ENCODE measurements at regions not wholly inside any gene's neighbourhood (a gene's known extent, or its start where the extent isn't known, plus 50 kb on each side); places are given as distances from the start of the nearest gene placed in this dataset.

DNA sequence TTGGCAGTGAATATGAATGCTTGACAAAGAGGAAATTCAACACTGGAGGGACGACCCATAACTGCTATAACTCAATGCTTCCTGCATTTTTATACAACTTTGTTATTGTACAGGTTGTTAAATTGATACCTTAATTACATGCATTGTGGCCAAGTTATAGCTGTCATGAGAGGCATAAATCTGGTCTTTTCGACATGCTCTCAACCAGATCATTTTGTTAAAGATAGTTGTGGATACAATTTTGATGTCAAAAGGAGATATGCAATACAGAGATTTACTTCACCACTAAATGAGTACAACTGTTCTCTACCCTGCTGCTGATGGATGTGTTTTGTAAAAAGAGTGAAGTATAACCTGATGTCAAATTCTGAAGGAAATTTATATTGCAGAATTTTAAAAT is 946.0 kb downstream of the GALC start:
- Histone ChIP-seq H3K9me3 (ENCODE audit: low read depth) (no peaks in the 10 kb centered on the region), H3K9me2 (replicated peaks; ENCODE audit: insufficient read depth) (no peaks in the 10 kb centered on the region), H3K27ac (no peak overlapping the region), H3K4me2 (no peak overlapping the region), H3K4me1 (ENCODE audit: insufficient read depth) (no peaks in the 10 kb centered on the region), H3K79me2 (no peaks in the 10 kb centered on the region), H3K4me3 (no peak overlapping the region), H3K36me3 (replicated peaks; ENCODE audit: insufficient read depth, low read depth) (no peaks in the 10 kb centered on the region), H3K27me3 (no peaks in the 10 kb centered on the region), H2AFZ (no peak overlapping the region), H4K20me1 (ENCODE audit: insufficient read depth, poor library complexity, severe bottlenecking) (no peaks in the 10 kb centered on the region)
- 82% methylated on average over 2 of the region's 2 CpGs for WGBS (ENCODE audit: low lambda C conversion rate, missing lambda C conversion rate)
- DNase-seq (ENCODE audit: low spot score), result no peak
- TF ChIP-seq EZH2 (IDR thresholded peaks at IDR 0.05; ENCODE audit: borderline replicate concordance) (no peak), EZH2phosphoT487 (IDR thresholded peaks at IDR 0.05; ENCODE audit: low read depth, severe bottlenecking, unreplicated experiment) (no peak)
- TF ChIP-seq, protein P1, sequence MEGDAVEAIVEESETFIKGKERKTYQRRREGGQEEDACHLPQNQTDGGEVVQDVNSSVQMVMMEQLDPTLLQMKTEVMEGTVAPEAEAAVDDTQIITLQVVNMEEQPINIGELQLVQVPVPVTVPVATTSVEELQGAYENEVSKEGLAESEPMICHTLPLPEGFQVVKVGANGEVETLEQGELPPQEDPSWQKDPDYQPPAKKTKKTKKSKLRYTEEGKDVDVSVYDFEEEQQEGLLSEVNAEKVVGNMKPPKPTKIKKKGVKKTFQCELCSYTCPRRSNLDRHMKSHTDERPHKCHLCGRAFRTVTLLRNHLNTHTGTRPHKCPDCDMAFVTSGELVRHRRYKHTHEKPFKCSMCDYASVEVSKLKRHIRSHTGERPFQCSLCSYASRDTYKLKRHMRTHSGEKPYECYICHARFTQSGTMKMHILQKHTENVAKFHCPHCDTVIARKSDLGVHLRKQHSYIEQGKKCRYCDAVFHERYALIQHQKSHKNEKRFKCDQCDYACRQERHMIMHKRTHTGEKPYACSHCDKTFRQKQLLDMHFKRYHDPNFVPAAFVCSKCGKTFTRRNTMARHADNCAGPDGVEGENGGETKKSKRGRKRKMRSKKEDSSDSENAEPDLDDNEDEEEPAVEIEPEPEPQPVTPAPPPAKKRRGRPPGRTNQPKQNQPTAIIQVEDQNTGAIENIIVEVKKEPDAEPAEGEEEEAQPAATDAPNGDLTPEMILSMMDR (IDR thresholded peaks at IDR 0.05; ENCODE audit: poor library complexity), result no peak

DNA sequence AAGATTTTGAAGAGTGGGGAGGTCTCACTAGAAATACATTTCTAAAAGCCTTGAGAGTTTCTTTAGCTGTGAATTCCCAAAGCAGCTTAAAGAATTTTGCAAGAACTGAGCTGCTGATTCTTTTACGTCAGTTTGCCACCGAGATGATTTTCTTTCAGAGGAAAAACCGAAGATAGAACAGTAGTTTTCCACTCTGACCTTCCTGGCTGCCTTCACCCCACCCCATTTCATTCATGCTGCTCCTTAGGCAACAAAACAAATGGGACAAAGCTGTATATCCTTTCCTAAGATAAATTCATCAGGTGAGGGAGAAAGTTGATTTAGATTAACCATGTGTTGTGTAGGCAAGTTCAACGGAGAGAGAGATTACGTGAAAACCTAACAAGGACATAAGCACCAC is 947.0 kb downstream of the GALC start:
- H3K79me2 ChIP-seq, result no peaks in the 10 kb centered on the region
- no peak for TF ChIP-seq EZH2phosphoT487 (IDR thresholded peaks at IDR 0.05; ENCODE audit: low read depth, severe bottlenecking, unreplicated experiment)
- no peak overlapping the region for H3K27ac ChIP-seq
- WGBS (ENCODE audit: low lambda C conversion rate, missing lambda C conversion rate), result 90% methylated on average over 5 of the region's 5 CpGs
- H3K4me2 ChIP-seq, result no peak overlapping the region
- no peak overlapping the region for H2AFZ ChIP-seq
- H3K27me3 ChIP-seq, result no peaks in the 10 kb centered on the region
- no peak for DNase-seq (ENCODE audit: low spot score)
- H3K9me3 ChIP-seq (ENCODE audit: low read depth), result no peaks in the 10 kb centered on the region
- no peaks in the 10 kb centered on the region for H3K9me2 ChIP-seq (replicated peaks; ENCODE audit: insufficient read depth)
- H3K36me3 ChIP-seq (replicated peaks; ENCODE audit: insufficient read depth, low read depth), result no peaks in the 10 kb centered on the region
- H4K20me1 ChIP-seq (ENCODE audit: insufficient read depth, poor library complexity, severe bottlenecking), result no peaks in the 10 kb centered on the region
- no peaks in the 10 kb centered on the region for H3K4me1 ChIP-seq (ENCODE audit: insufficient read depth)
- H3K4me3 ChIP-seq, result no peak overlapping the region

DNA sequence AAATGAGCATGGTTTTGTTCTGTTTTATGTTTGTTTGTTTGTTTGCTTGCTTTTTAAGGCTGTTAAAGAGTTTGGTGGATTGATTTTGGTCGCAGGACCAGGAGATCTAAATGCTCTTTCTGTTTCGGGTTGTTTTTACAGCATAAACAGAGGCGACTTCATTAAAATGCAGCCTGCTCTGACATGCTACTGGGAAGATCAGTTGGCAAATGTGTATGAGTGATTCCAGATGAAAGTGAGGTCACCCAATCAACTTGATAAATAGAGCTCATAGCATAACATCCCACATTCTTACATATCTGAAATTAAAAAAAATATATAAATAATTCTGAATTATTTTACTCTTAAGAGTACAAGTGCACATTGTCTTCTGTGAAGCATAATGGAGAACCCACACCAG is 947.7 kb downstream of the GALC start:
- no peaks in the 10 kb centered on the region for H4K20me1 ChIP-seq (ENCODE audit: insufficient read depth, poor library complexity, severe bottlenecking)
- no peaks in the 10 kb centered on the region for H3K79me2 ChIP-seq
- no peak overlapping the region for H3K4me2 ChIP-seq
- no peak overlapping the region for H2AFZ ChIP-seq
- H3K4me1 ChIP-seq (ENCODE audit: insufficient read depth), result no peaks in the 10 kb centered on the region
- H3K27me3 ChIP-seq, result no peaks in the 10 kb centered on the region
- H3K36me3 ChIP-seq (replicated peaks; ENCODE audit: insufficient read depth, low read depth), result no peaks in the 10 kb centered on the region
- TF ChIP-seq EZH2phosphoT487 (IDR thresholded peaks at IDR 0.05; ENCODE audit: low read depth, severe bottlenecking, unreplicated experiment), result no peak
- TF ChIP-seq, protein P1 (IDR thresholded peaks at IDR 0.05; ENCODE audit: poor library complexity), result no peak
- TF ChIP-seq EZH2 (IDR thresholded peaks at IDR 0.05; ENCODE audit: borderline replicate concordance), result no peak
- no peak overlapping the region for H3K27ac ChIP-seq
- DNase-seq (ENCODE audit: low spot score), result no peak
- H3K9me2 ChIP-seq (replicated peaks; ENCODE audit: insufficient read depth), result no peaks in the 10 kb centered on the region
- H3K9me3 ChIP-seq (ENCODE audit: low read depth), result no peaks in the 10 kb centered on the region
- no peak overlapping the region for H3K4me3 ChIP-seq
- 65% methylated on average over 3 of the region's 3 CpGs for WGBS (ENCODE audit: low lambda C conversion rate, missing lambda C conversion rate)

DNA sequence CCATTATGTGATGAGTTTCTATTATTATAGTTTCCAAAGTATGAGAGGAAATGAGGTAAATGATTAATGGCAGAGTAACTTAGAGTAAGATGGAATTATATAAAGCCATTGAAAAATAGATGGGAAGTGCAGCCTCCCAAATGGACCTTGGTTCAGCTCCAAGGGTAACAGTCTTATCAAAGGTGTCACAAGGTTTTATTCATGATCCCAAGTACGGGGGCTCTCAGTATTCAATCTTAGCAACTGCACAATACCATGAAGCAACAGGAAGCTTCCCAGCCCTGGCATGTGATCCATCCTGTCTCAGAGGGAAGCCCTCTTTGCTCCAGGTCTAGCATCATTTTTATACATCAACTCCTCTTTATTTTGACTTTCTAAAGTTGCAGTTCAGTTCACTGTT is 948.2 kb downstream of the GALC start:
- Histone ChIP-seq H3K36me3 (replicated peaks; ENCODE audit: insufficient read depth, low read depth) (no peaks in the 10 kb centered on the region), H3K79me2 (no peaks in the 10 kb centered on the region), H3K9me2 (replicated peaks; ENCODE audit: insufficient read depth) (no peaks in the 10 kb centered on the region), H3K27ac (no peak overlapping the region), H3K4me3 (no peak overlapping the region), H3K9me3 (ENCODE audit: low read depth) (no peaks in the 10 kb centered on the region), H2AFZ (no peak overlapping the region), H3K4me2 (no peak overlapping the region), H4K20me1 (ENCODE audit: insufficient read depth, poor library complexity, severe bottlenecking) (no peaks in the 10 kb centered on the region), H3K4me1 (ENCODE audit: insufficient read depth) (no peaks in the 10 kb centered on the region), H3K27me3 (no peaks in the 10 kb centered on the region)
- DNase-seq (ENCODE audit: low spot score), result no peak
- WGBS (ENCODE audit: low lambda C conversion rate, missing lambda C conversion rate), result 56% methylated on average over 1 of the region's 1 CpG
- TF ChIP-seq EZH2 (IDR thresholded peaks at IDR 0.05; ENCODE audit: borderline replicate concordance), result no peak
- no peak for TF ChIP-seq EZH2phosphoT487 (IDR thresholded peaks at IDR 0.05; ENCODE audit: low read depth, severe bottlenecking, unreplicated experiment)
- TF ChIP-seq, protein P1 (IDR thresholded peaks at IDR 0.05; ENCODE audit: poor library complexity), result no peak

Measured in hepatocyte (in vitro differentiated cells).